Peyer's patch (tissue), 4 donors: ENCODE measurements at regions not wholly inside any gene's neighbourhood (a gene's known extent, or its start where the extent isn't known, plus 50 kb on each side); places are given as distances from the start of the nearest gene placed in this dataset.

Experiments used
- DNase-seq, 3 donors: peaks; one replicate each; pipeline ENCODE4 v3.0.0-alpha.2; 2017 to 2019
- H3K27ac ChIP-seq, 4 donors: fragments of 200-600 bp; sonication (generic); one replicate each; pipeline ENCODE4 v1.5.1; 2016 to 2019
- H3K27me3 ChIP-seq, 2 donors: fragments of 200-600 bp; sonication (generic); one replicate each; pipeline ENCODE4 v1.5.1; 2019
- H3K36me3 ChIP-seq, 3 donors: fragments of 200-600 bp; sonication (generic); one replicate each; pipeline ENCODE4 v1.5.1; 2016 to 2019
- H3K4me1 ChIP-seq, 4 donors: fragments of 200-600 bp; sonication (generic); one replicate each; pipeline ENCODE4 v1.5.1; 2016 to 2019
- H3K4me3 ChIP-seq, 4 donors: fragments of 200-600 bp; sonication (generic); 1 replicate in 3 of 4; 2 replicates in 1 of 4; pipeline ENCODE4 v1.5.1; 2016 to 2019; ENCODE audit warnings: mild to moderate bottlenecking in 1 of 4
- H3K9me3 ChIP-seq, 4 donors: fragments of 200-600 bp; sonication (generic); one replicate each; pipeline ENCODE4 v1.5.1; 2016 to 2019; ENCODE audit warnings: mild to moderate bottlenecking in 1 of 4
- CTCF ChIP-seq, 6 experiments: fragments of 450-650 bp in 4 of 6; fragments of 200-600 bp in 2 of 6; sonication (generic) in 1 of 6; IDR thresholded peaks; one replicate each; pipeline ENCODE4 v1.5.1; 2017 to 2019; ENCODE audit warnings: antibody characterized with exemption in 6 of 6, mild to moderate bottlenecking in 3 of 6, moderate library complexity in 1 of 6
- POLR2A ChIP-seq, 2 donors: fragments of 450-650 bp; IDR thresholded peaks; one replicate each; pipeline ENCODE4 v1.5.1; 2017; ENCODE audit warnings: antibody characterized with exemption in 2 of 2, mild to moderate bottlenecking in 2 of 2, moderate library complexity in 2 of 2

- H3K27ac ChIP-seq, result no peak overlapping the region
- H3K36me3 ChIP-seq, result no peaks in the 10 kb centered on the region
- no peaks in the 10 kb centered on the region for H3K9me3 ChIP-seq
- DNase-seq, result no peak
- peaks cover 0 to 8% (median 0%) of the 10 kb centered on the region in 4 donors for H3K4me1 ChIP-seq
- TF ChIP-seq POLR2A (IDR thresholded peaks at IDR 0.05), result no peak
- no peak for TF ChIP-seq CTCF (IDR thresholded peaks at IDR 0.05)
- no peak overlapping the region for H3K4me3 ChIP-seq
- no peaks in the 10 kb centered on the region for H3K27me3 ChIP-seq
Observed at GRCh38 chr2:234212534-234212933, 162.0 kb downstream of the SPP2 start.

- Histone ChIP-seq H3K4me3 (no peak overlapping the region), H3K4me1 (peaks cover 0 to 8% (median 0%) of the 10 kb centered on the region in 4 donors), H3K36me3 (no peaks in the 10 kb centered on the region), H3K9me3 (no peaks in the 10 kb centered on the region), H3K27ac (no peak overlapping the region), H3K27me3 (no peaks in the 10 kb centered on the region)
- no peak for TF ChIP-seq CTCF (IDR thresholded peaks at IDR 0.05)
- no peak for TF ChIP-seq POLR2A (IDR thresholded peaks at IDR 0.05)
- no peak for DNase-seq
Observed at GRCh38 chr2:234211797-234212196, 161.3 kb downstream of the SPP2 start.

- Histone ChIP-seq H3K4me3 (no peak overlapping the region), H3K36me3 (no peaks in the 10 kb centered on the region), H3K9me3 (no peaks in the 10 kb centered on the region), H3K27me3 (no peaks in the 10 kb centered on the region), H3K4me1 (peaks cover 0 to under 1% (median 0%) of the 10 kb centered on the region in 4 donors), H3K27ac (no peak overlapping the region)
- no peak for DNase-seq
- TF ChIP-seq POLR2A (IDR thresholded peaks at IDR 0.05), result no peak
- no peak for TF ChIP-seq CTCF (IDR thresholded peaks at IDR 0.05)
Observed at GRCh38 chr2:234206738-234207137, 156.2 kb downstream of the SPP2 start.

GRCh38 chr2:234204480-234204879, 154.0 kb downstream of the SPP2 start:
- H3K9me3 ChIP-seq, result no peaks in the 10 kb centered on the region
- H3K4me3 ChIP-seq, result no peak overlapping the region
- H3K4me1 ChIP-seq, result no peaks in the 10 kb centered on the region
- H3K36me3 ChIP-seq, result no peaks in the 10 kb centered on the region
- H3K27ac ChIP-seq, result no peak overlapping the region
- no peaks in the 10 kb centered on the region for H3K27me3 ChIP-seq
- TF ChIP-seq POLR2A (IDR thresholded peaks at IDR 0.05) (no peak), CTCF (IDR thresholded peaks at IDR 0.05) (no peak)
- no peak for DNase-seq

GRCh38 chr2:234203135-234203984, 152.9 kb downstream of the SPP2 start:
- Histone ChIP-seq H3K36me3 (no peaks in the 10 kb centered on the region), H3K9me3 (no peaks in the 10 kb centered on the region), H3K27ac (no peak overlapping the region), H3K27me3 (no peaks in the 10 kb centered on the region), H3K4me3 (no peak overlapping the region), H3K4me1 (no peaks in the 10 kb centered on the region)
- no peak for DNase-seq
- TF ChIP-seq POLR2A (IDR thresholded peaks at IDR 0.05) (no peak), CTCF (IDR thresholded peaks at IDR 0.05) (no peak)
